Neutrophil (primary cell): ENCODE measurements at regions not wholly inside any gene's neighbourhood (a gene's known extent, or its start where the extent isn't known, plus 50 kb on each side); places are given as distances from the start of the nearest gene placed in this dataset.

Experiments used
- H3K27ac ChIP-seq: fragments of 200-600 bp; sonication (generic); 2 replicates; pipeline ENCODE4 v1.5.1; 2016; ENCODE audit warnings: mild to moderate bottlenecking, moderate library complexity
- H3K27me3 ChIP-seq: fragments of 200-600 bp; sonication (generic); 2 replicates; pipeline ENCODE4 v1.6.0; 2016; ENCODE audit warnings: mild to moderate bottlenecking
- H3K36me3 ChIP-seq: fragments of 200-600 bp; sonication (generic); 2 replicates; pipeline ENCODE4 v1.5.1; 2017
- H3K4me1 ChIP-seq, 2 experiments: fragments of 200-600 bp in 1 of 2; sonication (generic) in 1 of 2; 1 replicate in 1 of 2; 2 replicates in 1 of 2; pipeline versions ENCODE4 v1.5.1 to v1.6.1; 2013 to 2016; ENCODE audit warnings: low read depth in 1 of 2, low read length in 1 of 2, mild to moderate bottlenecking in 1 of 2, moderate library complexity in 1 of 2; ENCODE audit not compliant: control insufficient read depth in 1 of 2, insufficient read depth in 1 of 2
- H3K4me3 ChIP-seq, 2 experiments: fragments of 200-600 bp in 1 of 2; sonication (generic) in 1 of 2; 1 replicate in 1 of 2; 2 replicates in 1 of 2; pipeline ENCODE4 v1.5.1; 2013 to 2016; ENCODE audit warnings: low read depth in 1 of 2, low read length in 1 of 2, mild to moderate bottlenecking in 1 of 2, moderate library complexity in 1 of 2
- H3K9me3 ChIP-seq: fragments of 200-600 bp; sonication (generic); 2 replicates; pipeline ENCODE4 v1.5.1; 2016
- TF ChIP-seq, protein P1 (sequence below): fragments of 200-600 bp; sonication (generic); IDR thresholded peaks from 2 replicates; pipeline ENCODE4 v1.5.1; 2016; ENCODE audit warnings: antibody characterized with exemption

DNA sequence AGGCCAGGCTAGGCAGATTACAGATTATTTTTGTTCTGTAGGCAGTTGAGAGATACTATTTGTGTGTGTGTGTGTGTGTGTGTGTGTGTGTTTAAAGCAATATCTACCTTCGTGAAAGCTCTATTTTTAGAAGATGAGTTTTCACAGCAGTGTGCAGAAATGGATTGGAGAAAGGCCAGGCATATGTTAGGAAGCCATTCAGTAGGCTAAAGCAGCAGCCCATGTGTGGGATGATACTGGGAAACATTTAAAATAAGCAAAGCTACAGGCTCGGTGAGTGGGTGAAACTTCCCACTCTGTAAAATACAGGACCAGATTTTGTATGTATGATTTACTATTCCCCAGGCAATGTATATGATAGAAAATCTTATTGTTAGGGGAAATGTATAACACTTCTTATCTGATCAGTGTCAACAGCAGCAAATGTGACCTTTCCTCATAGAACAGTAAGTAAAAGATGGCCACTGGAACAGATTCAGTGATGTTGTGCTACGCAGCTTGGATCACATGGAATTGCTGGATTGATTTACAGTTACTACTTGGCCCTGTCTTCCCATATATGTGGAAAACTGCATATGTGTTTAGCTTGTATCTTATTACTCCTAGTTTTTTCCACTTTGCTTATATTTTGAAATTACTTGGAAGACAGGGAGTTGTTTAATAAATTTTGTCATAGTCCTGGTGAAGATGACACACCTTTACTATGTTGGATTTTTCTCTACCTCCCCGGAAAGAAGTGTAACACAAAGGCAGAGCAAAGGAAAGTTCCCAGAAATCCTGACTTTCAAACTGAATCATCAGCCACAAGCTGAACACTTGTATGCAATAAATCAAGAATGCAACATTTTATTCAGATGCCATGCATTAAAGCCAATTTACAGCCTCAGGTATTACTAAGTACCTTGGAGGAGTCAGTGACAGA is 1077.7 kb upstream of the SEMA6A start:
- no peaks in the 10 kb centered on the region for H3K27me3 ChIP-seq
- no peaks in the 10 kb centered on the region for H3K36me3 ChIP-seq
- H3K27ac ChIP-seq, result no peak overlapping the region

DNA sequence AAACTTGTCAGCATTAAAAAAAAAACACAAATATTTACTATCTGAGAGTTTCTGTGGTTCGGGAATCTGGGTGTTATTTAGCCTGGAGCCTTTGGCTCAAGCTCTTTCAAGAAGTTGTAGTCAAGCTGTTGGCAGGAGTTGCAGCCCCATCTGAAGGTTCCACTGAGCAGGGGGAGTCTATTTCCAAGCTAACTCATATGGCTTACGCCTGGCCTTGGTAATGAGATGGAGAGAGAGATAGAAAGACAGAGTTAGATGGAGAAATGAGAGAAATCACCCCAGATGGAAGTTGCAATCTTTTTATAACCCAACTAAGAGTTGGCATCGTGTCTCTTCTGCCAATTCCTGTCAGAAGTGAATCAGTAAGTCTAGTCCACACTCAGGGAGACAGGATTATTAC is 1075.2 kb upstream of the SEMA6A start:
- Histone ChIP-seq H3K27ac (no peak overlapping the region), H3K36me3 (no peaks in the 10 kb centered on the region), H3K27me3 (no peaks in the 10 kb centered on the region), H3K4me1 (no peaks in the 10 kb centered on the region), H3K9me3 (no peaks in the 10 kb centered on the region), H3K4me3 (no peak overlapping the region)
- TF ChIP-seq, protein P1, sequence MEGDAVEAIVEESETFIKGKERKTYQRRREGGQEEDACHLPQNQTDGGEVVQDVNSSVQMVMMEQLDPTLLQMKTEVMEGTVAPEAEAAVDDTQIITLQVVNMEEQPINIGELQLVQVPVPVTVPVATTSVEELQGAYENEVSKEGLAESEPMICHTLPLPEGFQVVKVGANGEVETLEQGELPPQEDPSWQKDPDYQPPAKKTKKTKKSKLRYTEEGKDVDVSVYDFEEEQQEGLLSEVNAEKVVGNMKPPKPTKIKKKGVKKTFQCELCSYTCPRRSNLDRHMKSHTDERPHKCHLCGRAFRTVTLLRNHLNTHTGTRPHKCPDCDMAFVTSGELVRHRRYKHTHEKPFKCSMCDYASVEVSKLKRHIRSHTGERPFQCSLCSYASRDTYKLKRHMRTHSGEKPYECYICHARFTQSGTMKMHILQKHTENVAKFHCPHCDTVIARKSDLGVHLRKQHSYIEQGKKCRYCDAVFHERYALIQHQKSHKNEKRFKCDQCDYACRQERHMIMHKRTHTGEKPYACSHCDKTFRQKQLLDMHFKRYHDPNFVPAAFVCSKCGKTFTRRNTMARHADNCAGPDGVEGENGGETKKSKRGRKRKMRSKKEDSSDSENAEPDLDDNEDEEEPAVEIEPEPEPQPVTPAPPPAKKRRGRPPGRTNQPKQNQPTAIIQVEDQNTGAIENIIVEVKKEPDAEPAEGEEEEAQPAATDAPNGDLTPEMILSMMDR, result no peak

More for the DNA sequence above, 1077.7 kb upstream of the SEMA6A start:
- no peaks in the 10 kb centered on the region for H3K9me3 ChIP-seq
- TF ChIP-seq, protein P1, result no peak
- no peak overlapping the region for H3K4me3 ChIP-seq
- no peaks in the 10 kb centered on the region for H3K4me1 ChIP-seq

DNA sequence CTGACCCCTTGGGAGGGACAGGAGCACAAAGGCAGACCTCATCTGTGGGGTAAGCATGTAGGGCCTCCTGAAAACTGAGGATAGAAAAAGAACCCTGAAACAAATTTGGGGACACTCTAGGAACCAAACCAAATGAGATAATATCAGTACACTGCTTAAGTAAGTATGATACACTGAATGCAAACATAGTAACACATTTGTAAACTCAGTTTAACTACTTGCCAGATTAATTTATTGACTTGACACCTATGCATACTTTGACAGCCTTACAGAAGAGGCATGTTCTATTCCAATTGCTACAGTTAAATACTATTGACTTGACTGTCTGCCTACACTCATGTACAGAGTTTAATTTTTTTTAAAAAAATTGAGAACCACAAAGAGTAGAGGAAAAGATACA is 1070.8 kb upstream of the SEMA6A start:
- Histone ChIP-seq H3K27me3 (no peaks in the 10 kb centered on the region), H3K4me3 (no peak overlapping the region), H3K27ac (no peak overlapping the region), H3K9me3 (no peaks in the 10 kb centered on the region), H3K4me1 (no peaks in the 10 kb centered on the region), H3K36me3 (no peaks in the 10 kb centered on the region)
- TF ChIP-seq, protein P1, result no peak

DNA sequence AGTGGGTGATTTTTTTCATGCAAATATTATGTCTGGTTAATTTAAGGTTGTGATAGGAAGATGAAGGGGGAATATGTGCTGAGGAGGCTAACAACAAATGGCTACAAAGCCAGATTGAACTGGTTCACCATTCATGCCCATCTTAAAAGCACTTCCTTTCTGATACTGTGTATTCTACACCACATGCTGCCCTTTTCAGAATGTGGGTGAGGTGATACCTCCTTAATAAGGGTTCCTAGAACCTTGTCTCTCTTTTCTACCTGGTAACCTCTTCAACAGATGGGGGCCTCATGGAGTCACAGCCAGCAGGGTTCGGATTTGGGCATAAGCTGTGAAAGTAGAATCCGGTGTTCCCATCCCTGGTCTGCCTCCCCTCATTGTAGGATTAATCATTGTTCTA is 1064.0 kb upstream of the SEMA6A start:
- H3K4me1 ChIP-seq, result no peaks in the 10 kb centered on the region
- TF ChIP-seq, protein P1, result no peak
- no peaks in the 10 kb centered on the region for H3K36me3 ChIP-seq
- H3K4me3 ChIP-seq, result no peak overlapping the region
- H3K9me3 ChIP-seq, result no peaks in the 10 kb centered on the region
- H3K27me3 ChIP-seq, result no peaks in the 10 kb centered on the region
- H3K27ac ChIP-seq, result no peak overlapping the region

DNA sequence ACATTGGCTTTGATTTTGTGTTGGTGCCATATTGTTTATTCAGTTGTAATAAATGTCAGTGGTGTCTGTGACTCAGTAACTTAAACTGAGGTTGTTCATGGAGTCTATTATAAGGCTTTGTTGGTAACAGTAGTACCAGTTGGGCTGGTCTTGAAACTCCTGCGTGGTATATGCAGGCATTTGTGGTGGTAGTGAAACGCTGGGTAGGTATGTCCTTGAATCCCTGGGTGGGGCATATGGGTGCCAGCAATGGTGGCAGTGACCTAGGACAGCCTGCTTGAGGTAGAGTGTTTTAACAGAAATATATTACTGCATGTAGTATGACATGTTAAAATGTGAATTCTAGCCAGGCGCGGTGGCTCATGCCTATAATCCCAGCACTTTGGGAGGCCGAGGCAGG is 1058.5 kb upstream of the SEMA6A start:
- TF ChIP-seq, protein P1, result no peak
- no peak overlapping the region for H3K27ac ChIP-seq
- no peaks in the 10 kb centered on the region for H3K4me1 ChIP-seq
- no peaks in the 10 kb centered on the region for H3K36me3 ChIP-seq
- no peaks in the 10 kb centered on the region for H3K9me3 ChIP-seq
- no peak overlapping the region for H3K4me3 ChIP-seq
- no peaks in the 10 kb centered on the region for H3K27me3 ChIP-seq
